ENCODE measurements at regions not wholly inside any gene's neighbourhood (a gene's known extent, or its start where the extent isn't known, plus 50 kb on each side); places are given as distances from the start of the nearest gene placed in this dataset.

GRCh38 chr9:91163444-91163772 is 198.3 kb downstream of the AUH start:
- TF ChIP-seq CTCF (IDR thresholded peaks at IDR 0.05) (no peak), POLR2AphosphoS5 (IDR thresholded peaks at IDR 0.05) (no peak)
